ENCODE measurements at regions not wholly inside any gene's neighbourhood (a gene's known extent, or its start where the extent isn't known, plus 50 kb on each side); places are given as distances from the start of the nearest gene placed in this dataset.

DNA sequence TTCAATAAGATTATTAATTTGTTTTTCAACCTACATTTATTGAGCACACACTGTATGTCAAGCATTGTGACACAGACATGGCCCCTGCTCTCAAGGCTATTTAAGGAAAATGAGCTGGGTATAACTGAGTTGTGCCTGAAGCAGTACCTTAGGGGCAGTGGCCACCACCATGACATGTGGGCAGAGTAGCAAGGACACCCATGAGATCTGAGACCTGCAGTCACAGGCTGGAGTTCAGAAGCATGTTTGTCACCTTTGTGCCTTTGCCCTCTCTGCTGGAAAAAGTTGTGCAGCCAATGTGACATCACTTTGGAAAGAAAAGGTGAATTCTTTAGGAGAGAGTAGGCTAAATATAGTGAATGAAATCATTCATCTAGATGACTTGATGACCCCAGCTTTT is 501.3 kb downstream of the BCOR start:
- H3K4me3 Mint-ChIP-seq (ENCODE audit: low read depth) = no peak overlapping the region
- no peaks in the 10 kb centered on the region for H3K36me3 Mint-ChIP-seq (ENCODE audit: insufficient read depth)
- DNase-seq (ENCODE audit: low spot score, unreplicated experiment) = no peak
- TF ChIP-seq, protein P1, sequence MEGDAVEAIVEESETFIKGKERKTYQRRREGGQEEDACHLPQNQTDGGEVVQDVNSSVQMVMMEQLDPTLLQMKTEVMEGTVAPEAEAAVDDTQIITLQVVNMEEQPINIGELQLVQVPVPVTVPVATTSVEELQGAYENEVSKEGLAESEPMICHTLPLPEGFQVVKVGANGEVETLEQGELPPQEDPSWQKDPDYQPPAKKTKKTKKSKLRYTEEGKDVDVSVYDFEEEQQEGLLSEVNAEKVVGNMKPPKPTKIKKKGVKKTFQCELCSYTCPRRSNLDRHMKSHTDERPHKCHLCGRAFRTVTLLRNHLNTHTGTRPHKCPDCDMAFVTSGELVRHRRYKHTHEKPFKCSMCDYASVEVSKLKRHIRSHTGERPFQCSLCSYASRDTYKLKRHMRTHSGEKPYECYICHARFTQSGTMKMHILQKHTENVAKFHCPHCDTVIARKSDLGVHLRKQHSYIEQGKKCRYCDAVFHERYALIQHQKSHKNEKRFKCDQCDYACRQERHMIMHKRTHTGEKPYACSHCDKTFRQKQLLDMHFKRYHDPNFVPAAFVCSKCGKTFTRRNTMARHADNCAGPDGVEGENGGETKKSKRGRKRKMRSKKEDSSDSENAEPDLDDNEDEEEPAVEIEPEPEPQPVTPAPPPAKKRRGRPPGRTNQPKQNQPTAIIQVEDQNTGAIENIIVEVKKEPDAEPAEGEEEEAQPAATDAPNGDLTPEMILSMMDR (IDR thresholded peaks at IDR 0.05; ENCODE audit: unreplicated experiment) = no peak
- H3K27ac Mint-ChIP-seq = no peak overlapping the region
- H3K27me3 Mint-ChIP-seq = no peaks in the 10 kb centered on the region
- peaks cover 13% of the 10 kb centered on the region for H3K9me3 Mint-ChIP-seq (ENCODE audit: low read depth)
- H3K4me1 Mint-ChIP-seq (ENCODE audit: low read depth) = peaks cover 5% of the 10 kb centered on the region

GRCh38 chrX:39599339-39599738 is 498.4 kb downstream of the BCOR start:
- TF ChIP-seq, protein P1 (IDR thresholded peaks at IDR 0.05; ENCODE audit: unreplicated experiment) = no peak
- Mint-ChIP-seq H3K36me3 (ENCODE audit: insufficient read depth) (no peaks in the 10 kb centered on the region), H3K9me3 (ENCODE audit: low read depth) (peaks cover 12% of the 10 kb centered on the region), H3K27ac (no peak overlapping the region), H3K4me1 (ENCODE audit: low read depth) (peaks cover 5% of the 10 kb centered on the region), H3K4me3 (ENCODE audit: low read depth) (no peak overlapping the region), H3K27me3 (peaks cover 3% of the 10 kb centered on the region)
- DNase-seq (ENCODE audit: low spot score, unreplicated experiment) = no peak

GRCh38 chrX:39600222-39600621 is 497.5 kb downstream of the BCOR start:
- DNase-seq (ENCODE audit: low spot score, unreplicated experiment) = no peak
- Mint-ChIP-seq H3K4me3 (ENCODE audit: low read depth) (no peak overlapping the region), H3K9me3 (ENCODE audit: low read depth) (peaks cover 7% of the 10 kb centered on the region), H3K27ac (no peak overlapping the region), H3K27me3 (peaks cover 6% of the 10 kb centered on the region), H3K36me3 (ENCODE audit: insufficient read depth) (no peaks in the 10 kb centered on the region), H3K4me1 (ENCODE audit: low read depth) (peaks cover 5% of the 10 kb centered on the region)
- TF ChIP-seq, protein P1 (IDR thresholded peaks at IDR 0.05; ENCODE audit: unreplicated experiment) = no peak

DNA sequence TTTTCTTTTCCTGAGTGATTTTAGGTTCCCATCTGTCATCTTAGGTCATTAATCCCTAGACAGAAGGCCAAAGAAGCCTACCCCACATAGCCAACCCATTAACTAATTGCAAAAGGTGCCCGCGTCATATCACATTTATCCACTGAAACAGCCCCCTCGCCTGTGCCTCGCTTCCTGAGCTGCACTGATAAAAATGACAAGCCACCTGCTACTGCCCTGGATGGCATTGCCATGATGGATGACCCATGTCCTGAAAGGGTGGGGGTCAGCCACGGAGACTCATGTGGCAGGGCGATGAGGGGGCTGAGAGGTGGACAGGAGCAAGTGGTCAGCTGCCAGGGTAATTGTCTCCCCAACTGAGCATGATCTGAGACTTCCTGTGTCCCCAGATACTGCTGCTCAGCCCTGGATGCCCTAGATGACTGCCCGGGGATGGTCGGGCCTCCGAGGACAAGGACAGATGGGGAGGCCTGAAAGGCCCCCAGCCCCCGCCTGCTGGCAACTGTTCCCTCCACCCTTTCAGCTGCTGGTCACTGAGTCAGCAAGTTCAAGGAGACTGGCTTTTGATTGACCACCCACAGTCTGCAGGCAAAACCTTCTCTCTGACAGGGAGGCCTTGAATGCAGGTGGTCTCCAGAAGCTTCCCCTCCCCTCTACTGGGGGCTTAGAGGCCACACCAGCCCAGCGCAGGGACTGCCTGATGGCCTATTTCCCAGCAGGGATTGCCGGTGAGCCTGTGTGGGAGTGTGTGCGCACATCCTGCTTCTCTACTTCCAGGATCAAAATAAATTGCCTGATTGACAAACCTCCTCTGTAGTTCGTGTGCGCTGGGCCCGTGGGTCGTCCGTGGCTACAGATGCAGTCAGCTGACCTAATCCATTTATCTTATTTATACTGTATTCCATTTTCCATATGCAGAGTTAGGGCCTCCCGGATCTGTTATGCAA is 496.3 kb downstream of the BCOR start:
- TF ChIP-seq, protein P1 (IDR thresholded peaks at IDR 0.05; ENCODE audit: unreplicated experiment) = no peak
- H3K4me1 Mint-ChIP-seq (ENCODE audit: low read depth) = peaks cover 5% of the 10 kb centered on the region
- H3K9me3 Mint-ChIP-seq (ENCODE audit: low read depth) = peaks cover 6% of the 10 kb centered on the region
- no peak overlapping the region for H3K27ac Mint-ChIP-seq
- no peaks in the 10 kb centered on the region for H3K36me3 Mint-ChIP-seq (ENCODE audit: insufficient read depth)
- H3K27me3 Mint-ChIP-seq = peaks cover 6% of the 10 kb centered on the region
- H3K4me3 Mint-ChIP-seq (ENCODE audit: low read depth) = no peak overlapping the region
- no peak for DNase-seq (ENCODE audit: low spot score, unreplicated experiment)

DNA sequence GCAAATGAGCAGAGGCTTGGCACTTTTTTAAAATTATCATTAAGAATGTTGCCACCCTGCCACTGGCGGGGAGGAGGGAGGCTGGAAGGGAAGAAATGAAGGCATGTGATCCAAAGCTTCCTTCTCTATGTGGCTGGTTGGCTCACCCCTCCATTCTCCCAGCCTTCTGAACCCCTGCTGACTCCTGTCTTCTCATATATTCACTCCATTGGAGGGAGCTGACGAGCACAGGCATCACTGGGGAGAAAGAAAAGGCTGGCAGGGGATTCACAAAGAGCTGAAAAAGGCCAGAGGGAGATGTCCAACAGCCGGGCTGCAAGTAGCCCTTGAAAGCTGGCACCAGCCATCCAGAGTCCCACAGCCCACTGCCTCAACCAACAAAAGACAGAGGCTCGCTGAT is 495.6 kb downstream of the BCOR start:
- no peak for DNase-seq (ENCODE audit: low spot score, unreplicated experiment)
- Mint-ChIP-seq H3K27me3 (peaks cover 6% of the 10 kb centered on the region), H3K4me1 (ENCODE audit: low read depth) (peaks cover 5% of the 10 kb centered on the region), H3K4me3 (ENCODE audit: low read depth) (no peak overlapping the region), H3K9me3 (ENCODE audit: low read depth) (peaks cover 13% of the 10 kb centered on the region), H3K36me3 (ENCODE audit: insufficient read depth) (no peaks in the 10 kb centered on the region), H3K27ac (no peak overlapping the region)
- TF ChIP-seq, protein P1 (IDR thresholded peaks at IDR 0.05; ENCODE audit: unreplicated experiment) = no peak
